Esophagus squamous epithelium (tissue), 4 donors: ENCODE measurements at regions not wholly inside any gene's neighbourhood (a gene's known extent, or its start where the extent isn't known, plus 50 kb on each side); places are given as distances from the start of the nearest gene placed in this dataset.

Experiments
- POLR2A ChIP-seq, 4 donors: fragments of 450-650 bp; IDR thresholded peaks; one replicate each; pipeline ENCODE4 v1.6.1; 2017; ENCODE audit warnings: antibody characterized with exemption in 4 of 4, mild to moderate bottlenecking in 4 of 4, moderate library complexity in 3 of 4
- TF ChIP-seq, protein P1 (sequence below), 6 experiments: fragments of 450-650 bp in 4 of 6; fragments of 200-600 bp in 2 of 6; sonication (generic) in 2 of 6; IDR thresholded peaks; one replicate each; pipeline ENCODE4 v1.5.1; 2016 to 2019; ENCODE audit warnings: antibody characterized with exemption in 6 of 6, mild to moderate bottlenecking in 4 of 6, moderate library complexity in 4 of 6

DNA sequence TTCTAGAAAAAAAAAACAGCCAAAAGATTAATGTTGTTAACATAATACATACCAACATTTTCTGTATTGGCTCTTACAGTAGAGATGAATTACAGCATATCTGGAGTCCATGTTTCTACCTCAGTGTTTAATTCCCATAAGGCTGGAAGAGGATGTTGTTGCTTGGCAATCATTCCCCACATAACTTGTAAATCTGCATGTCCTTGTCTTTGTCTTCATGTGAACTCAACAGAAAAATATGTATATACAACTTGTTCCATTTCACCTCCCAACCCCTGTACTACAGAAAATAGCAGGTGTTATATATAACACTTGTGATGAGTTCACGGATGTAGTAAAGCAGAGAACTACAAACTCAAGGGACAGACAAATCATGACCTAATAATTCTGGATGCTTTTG lies 160.9 kb upstream of the SEMA3C start:
- TF ChIP-seq POLR2A (IDR thresholded peaks at IDR 0.05) = no peak
- TF ChIP-seq, protein P1, sequence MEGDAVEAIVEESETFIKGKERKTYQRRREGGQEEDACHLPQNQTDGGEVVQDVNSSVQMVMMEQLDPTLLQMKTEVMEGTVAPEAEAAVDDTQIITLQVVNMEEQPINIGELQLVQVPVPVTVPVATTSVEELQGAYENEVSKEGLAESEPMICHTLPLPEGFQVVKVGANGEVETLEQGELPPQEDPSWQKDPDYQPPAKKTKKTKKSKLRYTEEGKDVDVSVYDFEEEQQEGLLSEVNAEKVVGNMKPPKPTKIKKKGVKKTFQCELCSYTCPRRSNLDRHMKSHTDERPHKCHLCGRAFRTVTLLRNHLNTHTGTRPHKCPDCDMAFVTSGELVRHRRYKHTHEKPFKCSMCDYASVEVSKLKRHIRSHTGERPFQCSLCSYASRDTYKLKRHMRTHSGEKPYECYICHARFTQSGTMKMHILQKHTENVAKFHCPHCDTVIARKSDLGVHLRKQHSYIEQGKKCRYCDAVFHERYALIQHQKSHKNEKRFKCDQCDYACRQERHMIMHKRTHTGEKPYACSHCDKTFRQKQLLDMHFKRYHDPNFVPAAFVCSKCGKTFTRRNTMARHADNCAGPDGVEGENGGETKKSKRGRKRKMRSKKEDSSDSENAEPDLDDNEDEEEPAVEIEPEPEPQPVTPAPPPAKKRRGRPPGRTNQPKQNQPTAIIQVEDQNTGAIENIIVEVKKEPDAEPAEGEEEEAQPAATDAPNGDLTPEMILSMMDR (IDR thresholded peaks at IDR 0.05) = no peak
